ENCODE measurements at regions not wholly inside any gene's neighbourhood (a gene's known extent, or its start where the extent isn't known, plus 50 kb on each side); places are given as distances from the start of the nearest gene placed in this dataset.

DNA sequence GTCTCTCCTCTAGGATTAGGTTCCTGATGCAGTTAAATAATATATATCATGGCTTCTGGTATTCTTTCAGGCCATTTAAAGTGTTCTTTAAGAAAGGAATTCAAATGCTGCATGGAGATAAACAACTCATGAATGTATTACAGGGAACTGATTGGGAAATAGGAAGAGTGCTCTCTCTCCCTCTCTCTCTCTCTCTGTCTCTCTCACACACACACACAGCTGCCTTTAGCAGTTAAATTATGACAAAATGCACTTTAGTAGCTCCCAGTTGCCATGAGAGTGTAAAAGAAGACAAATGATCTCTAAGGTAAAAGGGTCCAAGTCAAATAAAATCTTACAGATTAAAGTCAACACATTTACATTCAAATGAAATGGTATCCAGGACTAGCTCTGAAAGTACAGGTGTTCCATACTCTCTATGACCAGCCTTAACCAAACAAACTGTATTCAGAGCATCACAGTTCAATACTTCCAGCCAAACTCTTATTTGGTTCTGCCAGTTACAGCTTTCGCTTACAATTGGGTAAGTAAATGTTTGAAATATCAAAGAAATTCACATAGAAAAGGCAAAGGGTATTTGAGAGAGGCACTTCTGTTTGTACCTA, 94.7 kb upstream of the CXXC4 start:
- intact Hi-C loops (cut with DNase I; ENCODE audit: low total_unique reads) = no loop called here
- TF ChIP-seq, protein P1, sequence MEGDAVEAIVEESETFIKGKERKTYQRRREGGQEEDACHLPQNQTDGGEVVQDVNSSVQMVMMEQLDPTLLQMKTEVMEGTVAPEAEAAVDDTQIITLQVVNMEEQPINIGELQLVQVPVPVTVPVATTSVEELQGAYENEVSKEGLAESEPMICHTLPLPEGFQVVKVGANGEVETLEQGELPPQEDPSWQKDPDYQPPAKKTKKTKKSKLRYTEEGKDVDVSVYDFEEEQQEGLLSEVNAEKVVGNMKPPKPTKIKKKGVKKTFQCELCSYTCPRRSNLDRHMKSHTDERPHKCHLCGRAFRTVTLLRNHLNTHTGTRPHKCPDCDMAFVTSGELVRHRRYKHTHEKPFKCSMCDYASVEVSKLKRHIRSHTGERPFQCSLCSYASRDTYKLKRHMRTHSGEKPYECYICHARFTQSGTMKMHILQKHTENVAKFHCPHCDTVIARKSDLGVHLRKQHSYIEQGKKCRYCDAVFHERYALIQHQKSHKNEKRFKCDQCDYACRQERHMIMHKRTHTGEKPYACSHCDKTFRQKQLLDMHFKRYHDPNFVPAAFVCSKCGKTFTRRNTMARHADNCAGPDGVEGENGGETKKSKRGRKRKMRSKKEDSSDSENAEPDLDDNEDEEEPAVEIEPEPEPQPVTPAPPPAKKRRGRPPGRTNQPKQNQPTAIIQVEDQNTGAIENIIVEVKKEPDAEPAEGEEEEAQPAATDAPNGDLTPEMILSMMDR (IDR thresholded peaks at IDR 0.05) = no peak
- H3K4me3 ChIP-seq = no peak overlapping the region
- H3K27me3 ChIP-seq = no peaks in the 10 kb centered on the region
- no peaks in the 10 kb centered on the region for H3K9me3 ChIP-seq
- DNase-seq = no peak
- peaks cover 0 to 6% (median 0%) of the 10 kb centered on the region in 4 donors for H3K4me1 ChIP-seq
- no peak overlapping the region for H3K27ac ChIP-seq
- no peaks in the 10 kb centered on the region for H3K36me3 ChIP-seq

DNA sequence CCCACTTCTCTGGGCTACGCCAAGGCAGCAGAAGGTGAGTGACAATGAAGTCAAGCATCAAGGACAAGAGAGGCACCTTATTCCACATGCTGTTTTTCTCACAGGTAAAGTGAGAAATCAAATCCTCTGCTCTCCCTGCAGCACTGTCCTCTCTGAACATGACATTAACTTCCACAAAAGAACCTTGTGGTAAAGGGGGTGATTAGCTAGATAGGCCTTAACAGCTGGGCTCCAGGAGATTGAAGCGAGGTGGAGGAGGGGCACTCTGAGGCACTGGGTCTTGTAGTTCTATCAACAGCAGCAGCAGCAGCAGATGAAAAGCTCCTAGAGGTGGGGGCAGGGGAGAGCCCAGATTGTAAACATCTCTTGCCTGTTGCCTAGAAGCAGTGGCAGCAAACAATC, 96.8 kb upstream of the CXXC4 start:
- H3K4me3 ChIP-seq = no peak overlapping the region
- DNase-seq = no peak
- intact Hi-C loops (cut with DNase I; ENCODE audit: low total_unique reads) = no loop called here

DNA sequence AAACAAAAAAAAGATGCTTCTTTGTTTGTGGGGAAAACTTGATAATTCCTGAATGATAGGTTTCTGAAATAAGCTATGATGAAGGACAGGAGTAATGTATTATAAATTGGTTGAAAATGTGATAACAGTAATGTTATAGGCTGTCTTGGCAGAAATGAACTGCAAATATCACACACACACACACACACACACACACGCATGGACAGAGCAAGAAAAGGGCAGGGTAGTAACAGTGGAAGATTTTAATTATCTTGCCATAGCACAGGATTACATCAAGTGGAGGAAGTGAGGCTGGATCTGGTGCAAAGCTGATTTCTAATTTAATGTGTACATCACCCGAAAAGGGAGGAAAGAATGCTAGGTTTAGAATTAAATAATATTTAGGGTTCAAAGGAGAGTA, 97.5 kb upstream of the CXXC4 start:
- Histone ChIP-seq H3K4me3 (no peak overlapping the region), H3K4me1 (peaks cover 0 to 6% (median 0%) of the 10 kb centered on the region in 4 donors), H3K36me3 (no peaks in the 10 kb centered on the region), H3K27ac (no peak overlapping the region), H3K9me3 (no peaks in the 10 kb centered on the region), H3K27me3 (no peaks in the 10 kb centered on the region)
- DNase-seq = no peak
- TF ChIP-seq, protein P1 (IDR thresholded peaks at IDR 0.05) = no peak
- intact Hi-C loops (cut with DNase I; ENCODE audit: low total_unique reads) = no loop called here

More for the DNA sequence above, 96.8 kb upstream of the CXXC4 start:
- Histone ChIP-seq H3K27ac (no peak overlapping the region), H3K27me3 (no peaks in the 10 kb centered on the region), H3K9me3 (no peaks in the 10 kb centered on the region), H3K4me1 (peaks cover 0 to 6% (median 0%) of the 10 kb centered on the region in 4 donors), H3K36me3 (no peaks in the 10 kb centered on the region)
- TF ChIP-seq, protein P1 (IDR thresholded peaks at IDR 0.05) = no peak

DNA sequence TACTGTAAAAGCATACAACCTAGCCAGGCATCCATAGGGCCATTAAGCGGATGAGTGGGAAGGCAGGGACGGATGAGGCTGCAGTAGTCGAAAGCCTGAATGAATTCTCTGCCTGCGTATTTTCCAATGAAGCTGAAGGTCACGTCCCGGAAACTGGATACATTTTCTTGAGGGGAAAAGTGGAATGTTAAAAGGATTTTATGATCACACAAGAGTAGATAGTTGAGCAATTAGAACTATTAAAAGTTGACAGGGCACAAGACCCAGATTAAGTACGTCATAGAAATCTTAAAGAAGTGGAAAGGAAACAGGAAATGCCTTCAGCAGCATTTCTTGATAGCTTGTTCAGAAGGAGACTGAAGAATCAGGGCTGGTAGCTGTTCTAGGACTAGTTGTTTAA, 98.3 kb upstream of the CXXC4 start:
- Histone ChIP-seq H3K4me3 (peak overlapping the region; percentile 18 to 20), H3K9me3 (no peaks in the 10 kb centered on the region), H3K27ac (peak overlapping the region in 1 of 2 donors; percentile 34), H3K36me3 (no peaks in the 10 kb centered on the region), H3K27me3 (no peaks in the 10 kb centered on the region), H3K4me1 (peaks cover 0 to 6% (median 0%) of the 10 kb centered on the region in 4 donors)
- TF ChIP-seq, protein P1 (IDR thresholded peaks at IDR 0.05) = no peak
- intact Hi-C loops (cut with DNase I; ENCODE audit: low total_unique reads) = no loop called here
- no peak for DNase-seq

DNA sequence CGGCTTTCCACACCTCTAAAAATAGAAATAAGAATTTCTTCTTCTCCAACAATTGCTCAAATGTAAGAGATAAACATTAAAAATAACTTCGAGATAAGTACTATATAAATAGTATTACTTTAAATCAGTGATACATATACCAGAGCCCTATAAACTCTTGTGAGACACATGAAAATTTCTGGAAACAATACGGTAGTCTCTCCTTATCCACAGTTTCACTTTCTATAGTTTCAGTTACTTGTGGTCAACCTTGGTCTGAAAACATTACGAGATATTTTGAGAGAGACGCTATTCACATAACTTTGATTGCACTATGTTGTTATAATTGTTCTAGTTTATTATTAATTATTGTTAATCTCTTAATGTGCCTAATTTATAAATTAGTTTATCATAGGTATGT, 101.5 kb upstream of the CXXC4 start:
- TF ChIP-seq, protein P1 (IDR thresholded peaks at IDR 0.05) = no peak
- Histone ChIP-seq H3K4me1 (peaks cover 0 to 6% (median 0%) of the 10 kb centered on the region in 4 donors), H3K36me3 (no peaks in the 10 kb centered on the region), H3K27me3 (no peaks in the 10 kb centered on the region), H3K4me3 (no peak overlapping the region), H3K27ac (no peak overlapping the region), H3K9me3 (no peaks in the 10 kb centered on the region)
- intact Hi-C loops (cut with DNase I; ENCODE audit: low total_unique reads) = no loop called here
- DNase-seq = no peak

DNA sequence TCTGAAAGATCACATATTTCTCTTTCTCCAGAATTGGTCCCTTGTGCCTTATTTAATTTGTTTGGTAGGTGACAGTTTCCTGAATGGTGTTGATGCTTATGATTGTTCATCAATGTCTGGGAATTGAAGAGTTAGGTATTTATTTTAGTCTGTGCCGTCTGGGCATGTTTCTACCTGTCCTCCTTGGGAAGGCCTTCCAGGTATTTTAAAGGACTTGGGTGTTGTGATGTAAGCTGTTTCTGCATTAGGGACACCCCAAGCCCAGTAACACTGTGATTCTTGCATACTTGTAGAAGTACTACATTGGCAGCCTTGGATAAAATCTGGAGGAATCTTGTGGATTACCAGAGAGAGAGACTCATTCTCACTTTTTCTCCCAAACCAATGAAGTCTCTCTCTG, 120.8 kb upstream of the CXXC4 start:
- intact Hi-C loops (cut with DNase I; ENCODE audit: low total_unique reads) = no loop called here
- Histone ChIP-seq H3K27ac (no peak overlapping the region), H3K9me3 (no peaks in the 10 kb centered on the region), H3K27me3 (no peaks in the 10 kb centered on the region), H3K4me1 (no peaks in the 10 kb centered on the region), H3K4me3 (no peak overlapping the region), H3K36me3 (no peaks in the 10 kb centered on the region)
- DNase-seq = no peak
- TF ChIP-seq, protein P1 (IDR thresholded peaks at IDR 0.05) = no peak

Measured in tibial artery (tissue), 4 donors.